ENCODE measurements at regions not wholly inside any gene's neighbourhood (a gene's known extent, or its start where the extent isn't known, plus 50 kb on each side); places are given as distances from the start of the nearest gene placed in this dataset.
"Not testable (repeated sequence)": the region's sequence is repeated elsewhere in the genome, so short reads cannot be mapped to it uniquely, and the experiment has no call there.

GRCh38 chr7:68739306-68739705, 859.0 kb upstream of the AUTS2 start:
- DNase-seq, result no peak

DNA sequence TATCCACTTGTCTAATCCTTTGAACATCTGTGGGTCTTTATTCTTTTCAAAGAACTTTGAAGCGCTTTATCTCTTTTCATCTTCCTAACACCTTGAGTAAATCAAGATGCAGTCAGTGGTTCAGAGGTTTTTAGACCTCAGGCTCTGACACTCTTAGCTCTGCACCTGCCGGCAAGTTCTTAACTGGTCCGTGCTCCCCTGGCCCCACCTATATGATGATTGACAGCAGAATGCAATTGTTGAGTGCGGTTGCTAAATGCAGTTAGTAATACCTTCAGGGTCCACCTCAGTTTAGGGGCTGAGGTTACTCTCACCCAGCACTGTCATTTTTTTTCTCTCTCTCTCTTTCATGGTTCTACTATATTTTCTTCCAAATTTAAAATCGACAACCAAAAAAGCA, 854.2 kb upstream of the AUTS2 start:
- no peak for DNase-seq

GRCh38 chr7:68748934-68749900, 849.1 kb upstream of the AUTS2 start:
- no peak for DNase-seq

GRCh38 chr7:68752485-68753178, 845.6 kb upstream of the AUTS2 start:
- DNase-seq, result no peak

DNA sequence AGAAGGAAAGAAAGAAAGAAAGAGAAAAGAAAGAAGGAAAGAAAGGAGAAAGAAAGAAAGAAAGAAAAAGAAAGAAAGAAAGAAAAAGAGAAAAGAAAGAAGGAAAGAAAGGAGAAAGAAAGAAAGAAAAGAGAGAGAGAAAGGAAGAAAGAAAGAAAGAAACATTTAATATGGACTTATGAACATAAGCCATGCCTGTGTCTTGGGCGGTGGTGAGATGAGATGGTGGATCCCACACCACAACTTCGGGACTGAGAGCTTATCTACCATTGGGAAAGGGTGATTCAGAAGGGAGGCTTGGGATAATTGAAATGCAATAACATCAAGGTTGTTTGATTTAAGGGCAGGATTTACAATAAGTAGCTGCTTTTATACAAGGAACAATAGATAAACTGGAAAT, 843.9 kb upstream of the AUTS2 start:
- no peak for DNase-seq

DNA sequence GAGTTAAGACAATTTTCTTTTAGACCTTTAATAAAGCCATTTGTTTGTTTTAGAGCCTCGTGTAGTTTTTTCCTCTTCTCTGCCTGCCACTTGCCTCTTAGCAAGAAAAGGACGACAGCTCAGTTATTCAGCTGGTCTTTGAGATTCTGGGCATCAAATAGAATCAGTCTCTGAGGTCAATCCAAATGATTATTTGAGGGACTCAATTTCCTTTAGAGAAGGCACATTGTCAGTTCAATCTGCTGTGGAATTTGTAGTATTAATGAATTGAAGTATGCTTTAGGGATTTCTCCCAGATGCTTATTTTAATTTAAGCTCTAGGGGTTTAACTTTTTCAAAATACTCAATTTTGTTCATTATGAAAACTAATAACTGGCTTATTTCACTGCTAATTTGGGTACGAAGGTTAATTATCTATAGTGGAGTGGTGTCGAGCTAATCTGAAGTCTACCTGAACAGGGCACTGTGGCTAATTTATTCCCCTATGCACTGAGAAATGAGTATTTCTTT, 841.2 kb upstream of the AUTS2 start:
- no peak for DNase-seq

- no peak for DNase-seq
Observed at GRCh38 chr7:68760556-68760955, 837.7 kb upstream of the AUTS2 start.

- DNase-seq, result no peak
Observed at GRCh38 chr7:68767462-68767861, 830.8 kb upstream of the AUTS2 start.

- DNase-seq, result no peak
Observed at GRCh38 chr7:68770649-68771048, 827.6 kb upstream of the AUTS2 start.

DNA sequence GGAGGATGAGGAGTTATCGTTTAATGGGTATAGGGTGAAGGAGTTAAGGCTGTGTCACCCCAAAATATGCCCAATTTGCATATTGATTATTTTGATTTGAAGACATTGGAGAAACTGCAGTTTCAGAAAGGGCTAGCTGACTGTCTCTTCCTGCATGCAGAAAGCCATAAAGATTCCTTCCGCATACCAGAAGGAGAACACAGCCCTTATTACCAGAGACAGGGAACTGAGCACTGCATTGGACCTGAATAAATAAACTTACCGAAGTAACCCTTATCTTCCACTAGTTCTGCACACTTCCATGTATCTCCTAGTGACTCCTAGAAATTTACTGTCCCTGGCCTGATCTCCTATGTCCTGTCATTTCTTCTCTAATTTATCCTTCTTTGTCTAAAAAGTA, 821.9 kb upstream of the AUTS2 start:
- no peak for DNase-seq

GRCh38 chr7:68783684-68784083, 814.6 kb upstream of the AUTS2 start:
- DNase-seq, result no peak

GRCh38 chr7:68785036-68785435, 813.2 kb upstream of the AUTS2 start:
- no peak for DNase-seq

DNA sequence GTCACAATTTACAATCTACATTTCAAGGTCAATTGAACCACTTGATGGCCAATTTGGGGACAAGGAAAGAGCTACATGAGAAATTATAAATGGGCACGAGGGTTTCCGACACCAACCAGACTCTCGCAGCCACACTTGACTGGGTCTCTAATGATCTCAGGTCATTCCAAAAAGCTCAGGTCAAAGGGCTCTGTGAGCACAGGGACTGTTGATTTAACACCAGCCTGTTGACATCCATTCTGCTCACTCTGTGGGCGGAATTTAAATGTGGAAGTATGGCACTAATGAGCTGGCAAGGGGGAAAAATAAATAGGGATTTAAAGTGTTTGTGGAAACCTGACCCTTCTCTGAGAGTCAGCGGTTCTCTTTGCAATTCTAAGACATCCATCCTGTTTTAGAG, 810.7 kb upstream of the AUTS2 start:
- no peak for DNase-seq

GRCh38 chr7:68788529-68788928, 809.7 kb upstream of the AUTS2 start:
- not testable (repeated sequence) for DNase-seq

- DNase-seq, result no peak
Observed at GRCh38 chr7:68789597-68789996, 808.7 kb upstream of the AUTS2 start.

- DNase-seq, result no peak
Observed at GRCh38 chr7:68792351-68792750, 805.9 kb upstream of the AUTS2 start.

GRCh38 chr7:68793513-68793912, 804.8 kb upstream of the AUTS2 start:
- no peak for DNase-seq

GRCh38 chr7:68800316-68800715, 798.0 kb upstream of the AUTS2 start:
- no peak for DNase-seq

- no peak for DNase-seq
Observed at GRCh38 chr7:68805159-68805558, 793.1 kb upstream of the AUTS2 start.

DNA sequence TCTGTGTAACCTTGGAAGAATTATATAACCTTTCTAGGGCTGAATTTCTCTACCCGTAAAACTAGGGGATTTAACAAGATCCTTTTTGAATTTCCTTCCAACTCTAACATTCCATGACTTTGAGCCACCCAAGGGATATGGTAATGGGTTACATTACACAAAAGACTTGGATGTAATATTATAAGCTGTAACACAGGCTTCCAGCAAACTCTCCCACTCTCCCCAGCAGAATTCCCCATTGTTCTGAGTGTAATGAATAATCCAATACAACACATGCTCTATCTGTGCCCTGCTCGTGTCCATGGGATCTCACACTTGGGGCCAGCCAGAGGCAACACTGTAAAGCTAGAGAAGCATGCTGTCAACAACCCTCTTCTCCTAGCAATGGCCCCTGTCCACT, 790.6 kb upstream of the AUTS2 start:
- no peak for DNase-seq

GRCh38 chr7:68813551-68814080, 784.7 kb upstream of the AUTS2 start:
- DNase-seq, result no peak

DNA sequence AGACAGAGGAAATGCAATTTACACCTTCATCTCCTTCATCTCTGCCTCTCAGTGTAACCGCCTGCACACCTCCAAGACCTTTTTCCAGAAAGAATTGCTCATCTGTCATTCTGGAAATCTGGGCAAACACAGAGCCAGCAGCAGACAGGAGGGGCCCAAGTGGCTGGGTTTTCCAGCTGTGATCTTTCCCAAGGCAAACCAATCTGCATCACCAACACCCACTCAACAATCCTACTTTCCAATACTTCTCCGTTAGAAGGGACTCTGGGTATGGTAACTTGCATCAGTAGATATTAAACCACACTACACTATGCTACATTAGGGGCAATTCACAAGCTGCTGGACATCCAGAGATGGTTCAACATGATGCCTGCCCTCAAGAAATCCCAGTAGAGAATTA, 781.8 kb upstream of the AUTS2 start:
- no peak for DNase-seq

DNA sequence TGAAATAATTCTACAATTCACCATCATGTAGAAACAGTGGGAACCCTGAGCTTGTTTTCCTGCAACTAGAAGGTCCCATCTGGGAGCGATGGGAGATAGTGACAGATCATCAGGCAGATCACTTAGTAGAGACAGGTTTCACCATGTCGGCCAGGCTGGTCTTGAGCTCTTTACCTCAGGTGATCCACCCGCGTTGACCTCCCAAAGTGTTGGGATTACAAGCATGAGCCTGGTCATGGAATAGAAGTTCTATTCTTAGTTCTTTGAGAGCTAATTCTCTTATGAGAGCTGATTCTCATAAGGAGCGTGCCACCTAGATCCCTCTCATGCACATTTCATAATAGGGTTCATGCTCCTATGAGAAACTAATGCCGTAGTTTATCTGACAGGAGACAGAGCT, 778.0 kb upstream of the AUTS2 start:
- DNase-seq, result no peak

GRCh38 chr7:68821846-68822245, 776.4 kb upstream of the AUTS2 start:
- no peak for DNase-seq
